Heart left ventricle (tissue), 13 donors: ENCODE measurements at regions not wholly inside any gene's neighbourhood (a gene's known extent, or its start where the extent isn't known, plus 50 kb on each side); places are given as distances from the start of the nearest gene placed in this dataset.

Source experiments
- CTCF ChIP-seq, 12 donors: fragments of 200-600 bp; sonication (generic) in 4 of 12; IDR thresholded peaks; one replicate each; pipeline versions ENCODE4 v1.5.0 to v1.8.0; 2018 to 2022; ENCODE audit warnings: antibody characterized with exemption in 12 of 12, mild to moderate bottlenecking in 5 of 12
- POLR2A ChIP-seq, 2 donors: fragments of 450-650 bp; IDR thresholded peaks; one replicate each; pipeline ENCODE4 v1.6.1; 2017; ENCODE audit warnings: antibody characterized with exemption in 2 of 2, mild to moderate bottlenecking in 2 of 2, moderate library complexity in 2 of 2
- donor health status: ischemic (EF 13 %, LVEDD 7.1; RV severe dilation, severe dysfunction).
- donor health status: DM: no; HTN: yes; CAD: no.
- donor health status: DM: no; HTN: no; CAD: no.
- donor health status: ischemic (EF 25% LVEDD 6.9; RV normal size, moderate dysfunction).
- donor health status: ischemic (EF 25% LVEDD 5.7; RV mildly dilated, moderate dysfunction).
- donor health status: ischemic (EF 35%, LVEDD 5.7; RV mildly dilated, moderate dysfunction).
- donor health status: nonischemic (EF 11% LVEDD 7.7; RV severe dilation, severe dysfunction).
- donor health status: DM: yes; HTN: yes; CAD: no.
- donor health status: PGD.
- donor health status: ischemic (EF 29% LVEDD 5.4; RV normal size, mild dysfunction).
- donor health status: nonischemic (EF 23%, LVEDD 6.1; RV moderate dilation, normal function).

DNA sequence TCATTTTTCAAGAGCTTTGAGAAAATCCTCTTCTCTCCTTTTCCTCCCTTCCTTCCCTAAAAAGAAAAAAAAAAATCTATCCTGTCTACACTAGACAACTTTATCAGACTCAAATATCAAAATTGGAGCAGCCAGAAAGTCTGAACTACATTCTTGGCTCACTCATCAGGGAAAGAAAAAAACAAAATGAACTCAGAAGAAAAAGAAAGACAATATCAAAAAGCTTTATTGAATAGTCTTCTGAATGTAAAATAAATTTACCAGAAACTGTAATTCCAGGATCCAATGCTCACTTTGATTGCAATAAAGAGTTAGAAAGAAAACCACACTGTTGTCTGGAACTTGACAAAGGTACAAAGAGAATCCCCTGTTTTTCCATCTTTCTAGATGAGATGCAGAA, 507.2 kb upstream of the MPDZ start:
- TF ChIP-seq CTCF (IDR thresholded peaks at IDR 0.05) (no peak), POLR2A (IDR thresholded peaks at IDR 0.05) (no peak)
